Left ventricle myocardium inferior (tissue), 1 donor: ENCODE measurements at regions not wholly inside any gene's neighbourhood (a gene's known extent, or its start where the extent isn't known, plus 50 kb on each side); places are given as distances from the start of the nearest gene placed in this dataset.

Experiments
- DNase-seq: peaks from one replicate; pipeline ENCODE4 v3.0.0-alpha.2; 2020
- H3K27ac ChIP-seq: fragments of 200-600 bp; replicated peaks from 2 replicates; pipeline ENCODE4 v1.8.0; 2021
- H3K27me3 ChIP-seq: fragments of 200-600 bp; 2 replicates; pipeline ENCODE4 v1.8.0; 2021; ENCODE audit warnings: low read depth
- H3K36me3 ChIP-seq: fragments of 200-600 bp; 2 replicates; pipeline ENCODE4 v1.8.0; 2021
- H3K4me1 ChIP-seq: fragments of 200-600 bp; 2 replicates; pipeline ENCODE4 v1.8.0; 2021
- H3K4me3 ChIP-seq: fragments of 200-600 bp; 2 replicates; pipeline ENCODE4 v1.8.0; 2021; ENCODE audit warnings: mild to moderate bottlenecking, moderate library complexity
- H3K9me3 ChIP-seq: fragments of 200-600 bp; replicated peaks from 2 replicates; pipeline ENCODE4 v1.8.0; 2021
- CTCF ChIP-seq: fragments of 200-600 bp; IDR thresholded peaks from 2 replicates; pipeline ENCODE4 v1.8.0; 2021; ENCODE audit warnings: antibody characterized with exemption, mild to moderate bottlenecking, borderline replicate concordance
- intact Hi-C: fragments of 100-400 bp; cut with micrococcal nuclease; formaldehyde crosslinking; loops from one replicate; pipeline ENCODE4 v1.11.0; 2022
- donor health status: DM: no; HTN: yes; CAD: no; lungs with severe emphysema.

- Histone ChIP-seq H3K9me3 (peaks cover 14% of the 10 kb centered on the region), H3K36me3 (no peaks in the 10 kb centered on the region), H3K27me3 (peaks cover 50% of the 10 kb centered on the region), H3K4me3 (no peak overlapping the region), H3K27ac (no peak overlapping the region), H3K4me1 (no peaks in the 10 kb centered on the region)
- DNase-seq: no peak
- no peak for TF ChIP-seq CTCF
- intact Hi-C loops: no loop called here
Measured at GRCh38 chr2:239876271-239876947, 148.7 kb downstream of the NDUFA10 start.

GRCh38 chr2:239874636-239875356 is 150.3 kb downstream of the NDUFA10 start:
- no peak for DNase-seq
- TF ChIP-seq CTCF: no peak
- H3K4me1 ChIP-seq: no peaks in the 10 kb centered on the region

GRCh38 chr2:239873656-239874635 is 151.2 kb downstream of the NDUFA10 start:
- H3K9me3 ChIP-seq: peaks cover 3% of the 10 kb centered on the region
- H3K27me3 ChIP-seq: peaks cover 66% of the 10 kb centered on the region
- DNase-seq: no peak
- TF ChIP-seq CTCF: no peak
- H3K4me1 ChIP-seq: no peaks in the 10 kb centered on the region
- no peak overlapping the region for H3K4me3 ChIP-seq
- no peaks in the 10 kb centered on the region for H3K36me3 ChIP-seq
- H3K27ac ChIP-seq: no peak overlapping the region
- intact Hi-C loops: no loop called here

More at GRCh38 chr2:239874636-239875356, 150.3 kb downstream of the NDUFA10 start:
- Histone ChIP-seq H3K27me3 (peaks cover 57% of the 10 kb centered on the region), H3K27ac (no peak overlapping the region), H3K36me3 (no peaks in the 10 kb centered on the region), H3K9me3 (peaks cover 11% of the 10 kb centered on the region), H3K4me3 (no peak overlapping the region)
- intact Hi-C loops: no loop called here

- intact Hi-C loops: no loop called here
- no peaks in the 10 kb centered on the region for H3K9me3 ChIP-seq
Measured at GRCh38 chr2:239871481-239872435, 153.4 kb downstream of the NDUFA10 start.

More at GRCh38 chr2:239871481-239872435, 153.4 kb downstream of the NDUFA10 start:
- Histone ChIP-seq H3K36me3 (no peaks in the 10 kb centered on the region), H3K4me1 (no peaks in the 10 kb centered on the region), H3K27ac (no peak overlapping the region), H3K27me3 (peaks cover 69% of the 10 kb centered on the region), H3K4me3 (no peak overlapping the region)
- no peak for TF ChIP-seq CTCF
- no peak for DNase-seq
